MG63 (cell line): ENCODE measurements at regions not wholly inside any gene's neighbourhood (a gene's known extent, or its start where the extent isn't known, plus 50 kb on each side); places are given as distances from the start of the nearest gene placed in this dataset.
"Not testable (repeated sequence)": the region's sequence is repeated elsewhere in the genome, so short reads cannot be mapped to it uniquely, and the experiment has no call there.

ENCODE experiments used
- DNase-seq: peaks from one replicate; pipeline ENCODE4 v3.0.0-alpha.2; 2020
- H3K27me3 ChIP-seq: fragments of 250-450 bp; sonication (Bioruptor Pico); 2 replicates; pipeline ENCODE4 v1.5.1; 2020; ENCODE audit warnings: mild to moderate bottlenecking, moderate library complexity
- H3K36me3 ChIP-seq: fragments of 250-450 bp; sonication (Bioruptor Pico); 2 replicates; pipeline ENCODE4 v1.5.1; 2020; ENCODE audit warnings: mild to moderate bottlenecking, moderate library complexity
- H3K4me3 ChIP-seq: fragments of 250-450 bp; sonication (Bioruptor Pico); 2 replicates; pipeline ENCODE4 v1.5.1; 2020; ENCODE audit warnings: mild to moderate bottlenecking, moderate library complexity
- H3K9me3 ChIP-seq: fragments of 250-450 bp; sonication (Bioruptor Pico); 2 replicates; pipeline ENCODE4 v1.5.1; 2020; ENCODE audit warnings: mild to moderate bottlenecking, moderate library complexity

DNA sequence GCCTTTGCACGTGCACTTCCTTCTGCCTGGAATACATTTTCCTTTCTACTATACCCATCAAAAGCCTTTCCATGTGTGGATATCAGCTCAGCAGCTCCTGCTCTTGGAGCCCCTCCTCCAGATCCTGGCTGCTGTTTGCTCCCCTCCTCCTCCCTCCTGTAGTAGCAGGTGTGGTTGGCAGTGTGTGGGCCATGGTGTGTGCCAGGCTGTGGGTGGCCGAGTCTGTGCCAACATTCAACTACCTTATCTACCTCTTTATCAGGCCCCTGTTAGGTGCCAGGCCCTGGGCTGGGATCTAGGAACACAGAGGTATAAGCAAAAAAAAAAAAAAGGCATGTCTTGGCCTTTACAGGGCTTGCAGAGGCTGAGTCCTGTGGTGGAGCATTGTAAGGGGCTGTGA, 180.6 kb upstream of the JUN start:
- no peaks in the 10 kb centered on the region for H3K9me3 ChIP-seq
- H3K4me3 ChIP-seq = no peak overlapping the region
- no peak for DNase-seq
- no peaks in the 10 kb centered on the region for H3K36me3 ChIP-seq
- no peaks in the 10 kb centered on the region for H3K27me3 ChIP-seq

DNA sequence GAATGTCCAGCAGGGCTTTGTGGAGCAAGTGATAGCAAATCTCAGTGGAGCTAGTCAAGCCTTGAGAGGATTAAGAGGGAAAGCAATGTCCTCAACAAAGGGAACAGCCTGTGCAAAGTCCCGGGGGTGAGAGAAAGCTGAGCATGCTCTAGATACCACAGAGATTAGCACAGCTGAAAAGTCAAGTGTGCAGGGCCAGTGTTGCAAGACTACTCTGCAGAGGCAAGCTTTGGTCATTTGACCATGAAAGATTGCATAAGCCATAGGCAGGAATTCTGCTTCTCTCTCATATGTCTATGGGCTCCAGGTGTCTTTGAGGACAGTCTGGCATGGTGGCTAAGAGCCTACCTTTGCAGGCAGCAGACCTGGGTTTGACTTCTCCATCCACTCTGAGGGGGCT, 181.0 kb upstream of the JUN start:
- no peak for DNase-seq
- Histone ChIP-seq H3K4me3 (no peak overlapping the region), H3K9me3 (no peaks in the 10 kb centered on the region), H3K27me3 (no peaks in the 10 kb centered on the region), H3K36me3 (no peaks in the 10 kb centered on the region)

DNA sequence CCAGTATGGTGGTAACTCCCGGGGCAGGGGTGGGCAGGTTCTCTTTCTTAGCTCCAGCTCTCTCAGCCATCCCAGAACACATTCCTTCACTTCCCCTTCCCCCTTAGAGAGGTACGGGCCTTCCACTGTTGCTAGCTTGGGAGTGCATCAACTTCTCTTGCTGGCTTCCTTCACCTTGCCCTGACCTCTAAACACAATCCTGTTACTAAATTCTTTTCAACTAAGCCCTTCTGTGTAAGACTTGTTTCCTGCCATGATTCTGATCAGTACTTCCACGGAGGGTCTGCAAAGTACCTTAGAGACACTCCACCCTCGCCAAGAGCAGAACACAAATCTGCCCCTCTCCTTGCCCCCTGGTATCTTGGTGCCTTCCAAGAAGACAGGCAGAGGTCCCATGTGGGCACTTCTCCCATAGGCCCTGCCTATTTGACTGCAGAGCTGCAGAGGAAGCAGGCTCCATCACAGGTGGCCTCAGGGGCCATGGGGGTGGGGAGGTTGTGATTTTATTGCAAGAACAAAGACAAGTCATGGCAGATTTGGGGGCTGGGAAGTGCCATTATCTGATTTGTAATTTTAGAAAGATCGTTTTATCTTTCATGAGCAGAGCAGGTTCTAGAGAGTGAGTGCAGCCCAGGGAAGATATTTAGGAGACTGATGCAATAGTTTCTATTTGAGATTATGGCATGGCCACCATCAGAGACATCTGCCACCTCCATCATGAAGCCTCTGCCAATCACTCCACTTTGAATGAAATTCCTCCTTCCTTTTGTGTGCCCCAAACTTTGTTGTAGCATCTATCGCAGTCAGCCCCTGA, 182.5 kb upstream of the JUN start:
- DNase-seq = no peak
- Histone ChIP-seq H3K27me3 (no peaks in the 10 kb centered on the region), H3K9me3 (no peaks in the 10 kb centered on the region), H3K4me3 (no peak overlapping the region), H3K36me3 (no peaks in the 10 kb centered on the region)

DNA sequence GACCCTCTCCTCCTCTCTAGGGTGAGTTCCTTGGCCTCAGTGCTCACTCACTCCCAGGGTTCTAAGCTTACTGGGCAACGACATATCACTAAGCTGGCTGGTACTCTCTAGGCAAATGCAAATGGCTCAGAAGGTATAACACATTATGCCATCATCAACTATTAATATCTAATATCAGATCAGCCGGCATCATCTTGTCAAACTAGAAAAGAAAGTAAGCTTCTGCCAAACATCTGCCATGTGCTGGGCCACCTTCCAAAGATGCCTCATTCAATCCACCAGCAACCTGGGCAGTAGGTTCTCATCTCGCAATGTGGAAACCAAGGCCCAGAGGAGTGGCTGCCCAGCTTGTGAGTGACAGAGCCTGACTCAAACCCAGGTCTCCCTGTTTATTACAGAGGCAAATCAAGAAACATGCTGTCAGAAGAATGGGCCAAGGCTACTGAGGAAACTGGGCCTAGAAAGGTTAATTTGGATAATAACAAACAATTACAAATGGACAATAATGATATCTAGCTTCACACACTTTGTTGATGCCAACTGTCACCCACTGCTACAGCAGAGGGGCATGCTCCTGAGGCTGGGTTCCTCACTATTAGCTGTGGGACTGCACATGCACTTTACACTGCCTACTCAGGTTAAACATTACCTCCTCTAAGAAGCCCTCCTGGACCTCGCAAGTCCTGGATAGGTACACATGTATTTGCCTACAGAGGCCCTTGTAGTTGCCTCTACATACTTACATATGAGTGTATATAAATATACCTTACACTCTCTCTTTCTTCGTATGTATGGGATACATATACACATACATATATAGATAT, 183.3 kb upstream of the JUN start:
- DNase-seq = no peak
- Histone ChIP-seq H3K9me3 (no peaks in the 10 kb centered on the region), H3K4me3 (no peak overlapping the region), H3K27me3 (no peaks in the 10 kb centered on the region), H3K36me3 (no peaks in the 10 kb centered on the region)

DNA sequence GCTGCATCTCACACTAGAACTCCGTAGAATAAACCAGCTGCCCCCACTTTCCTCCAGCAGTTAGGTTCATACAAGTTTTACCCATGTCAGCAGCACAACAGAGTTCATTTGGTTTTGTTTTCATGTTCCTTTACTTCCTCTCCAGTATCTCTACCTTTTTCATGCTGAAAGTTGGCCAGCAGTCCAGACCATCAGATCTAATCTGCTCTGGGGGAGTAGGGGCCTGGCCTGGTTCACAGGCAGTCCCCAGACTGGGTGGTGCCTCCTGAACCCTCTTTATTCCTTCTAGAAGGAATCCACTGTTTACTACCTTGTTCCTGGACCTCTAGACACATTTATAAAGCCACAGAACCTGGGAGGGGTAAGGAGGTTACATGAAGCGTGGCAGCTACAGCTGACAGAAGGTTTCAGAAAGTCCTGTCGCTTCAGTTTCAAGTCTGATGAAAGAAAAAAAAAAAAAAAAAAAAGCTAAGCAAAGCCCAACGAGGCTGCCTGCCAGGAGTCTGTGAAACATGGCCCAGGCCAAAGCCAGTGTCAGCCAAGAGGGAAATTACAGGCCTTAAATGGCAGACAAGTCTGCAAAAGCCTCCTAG, 184.6 kb upstream of the JUN start:
- H3K27me3 ChIP-seq = no peaks in the 10 kb centered on the region
- H3K36me3 ChIP-seq = no peaks in the 10 kb centered on the region
- DNase-seq = peak; percentile 77
- H3K4me3 ChIP-seq = no peak overlapping the region
- H3K9me3 ChIP-seq = no peaks in the 10 kb centered on the region

DNA sequence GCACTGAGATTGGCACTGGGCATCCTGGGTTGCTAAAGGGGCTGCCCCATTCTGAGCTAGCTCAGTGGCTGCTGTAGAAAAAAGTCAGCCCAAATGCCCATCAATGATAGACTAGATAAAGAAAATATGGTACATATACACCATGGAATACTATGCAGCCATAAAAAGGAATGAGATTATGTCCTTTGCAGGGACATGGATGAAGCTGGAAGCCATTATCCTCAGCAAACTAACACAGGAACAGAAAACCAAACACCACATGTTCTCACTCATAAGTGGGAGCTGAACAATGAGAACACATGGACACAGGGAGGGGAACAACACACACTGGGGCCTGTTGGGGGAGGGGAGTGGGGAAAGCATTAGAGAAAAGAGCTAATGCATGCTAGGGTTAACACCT, 185.3 kb upstream of the JUN start:
- H3K27me3 ChIP-seq, H3K36me3 ChIP-seq, H3K9me3 ChIP-seq, H3K4me3 ChIP-seq, DNase-seq: not testable (repeated sequence)

DNA sequence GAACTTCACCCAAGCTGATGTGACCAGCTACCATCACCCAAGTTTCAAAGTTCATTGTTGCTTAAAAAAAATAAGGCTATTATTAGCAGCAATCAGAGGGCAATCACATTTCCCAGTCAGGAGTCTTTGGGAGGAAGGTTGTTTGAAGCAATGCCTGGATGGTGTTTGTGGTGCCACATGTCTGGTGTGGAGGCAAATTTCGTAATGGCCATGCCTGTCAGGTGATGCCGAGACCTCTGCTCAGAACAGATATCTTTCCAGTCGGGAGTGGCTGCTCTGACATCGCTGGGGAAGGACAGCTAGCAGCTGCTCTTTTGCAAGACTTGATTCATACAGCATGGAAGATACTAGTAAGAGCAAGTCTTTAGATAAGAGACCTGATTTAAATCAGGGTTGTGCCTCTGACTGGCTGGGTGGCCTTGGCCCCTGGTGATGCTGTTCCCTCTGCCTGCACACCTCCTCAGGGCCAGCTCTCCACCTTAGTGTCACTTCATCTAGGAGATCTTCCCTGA, 187.8 kb upstream of the JUN start:
- no peak for DNase-seq
- H3K27me3 ChIP-seq = no peaks in the 10 kb centered on the region
- H3K4me3 ChIP-seq = no peak overlapping the region
- H3K36me3 ChIP-seq = no peaks in the 10 kb centered on the region
- H3K9me3 ChIP-seq = no peaks in the 10 kb centered on the region

DNA sequence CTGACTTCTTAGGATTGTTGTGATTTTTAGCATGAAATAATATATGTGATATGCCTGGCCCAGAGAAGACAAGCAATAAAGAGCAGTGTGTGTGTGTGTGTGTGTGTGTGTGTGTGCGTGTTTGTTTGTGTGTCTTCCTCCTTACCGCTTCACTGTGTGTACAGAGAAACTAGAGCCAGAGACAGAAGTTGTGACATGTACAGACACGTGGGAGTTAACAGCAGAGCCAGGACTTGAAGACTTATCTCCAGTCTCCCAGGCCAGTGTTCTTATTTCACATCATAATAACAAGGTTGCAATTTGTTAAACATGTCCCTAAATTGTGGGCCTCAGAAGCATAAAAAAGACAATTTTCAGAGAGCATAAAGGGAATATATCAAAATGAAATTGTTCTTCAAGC, 192.0 kb upstream of the JUN start:
- H3K9me3 ChIP-seq = no peaks in the 10 kb centered on the region
- DNase-seq = no peak
- no peaks in the 10 kb centered on the region for H3K27me3 ChIP-seq
- H3K4me3 ChIP-seq = no peak overlapping the region
- H3K36me3 ChIP-seq = no peaks in the 10 kb centered on the region

DNA sequence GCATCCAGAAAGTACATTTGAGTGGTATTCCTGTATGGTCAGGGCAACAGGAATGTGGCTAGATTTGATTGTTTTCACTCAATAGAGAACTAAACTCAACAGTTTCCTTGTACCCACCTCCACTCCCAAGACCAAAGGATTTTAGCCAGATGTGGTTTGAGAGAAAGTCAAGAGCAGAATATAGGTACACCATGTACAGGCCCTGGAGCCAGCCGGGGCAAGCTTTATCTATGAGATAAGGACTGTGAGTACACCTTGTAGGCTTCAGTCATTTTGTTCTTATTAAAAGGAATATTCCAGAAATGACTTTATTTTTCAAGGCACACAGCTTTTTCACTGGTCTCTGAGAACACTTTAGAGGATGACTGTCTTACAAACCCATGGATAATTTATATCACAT, 192.4 kb upstream of the JUN start:
- H3K36me3 ChIP-seq = no peaks in the 10 kb centered on the region
- no peak for DNase-seq
- no peak overlapping the region for H3K4me3 ChIP-seq
- no peaks in the 10 kb centered on the region for H3K27me3 ChIP-seq
- no peaks in the 10 kb centered on the region for H3K9me3 ChIP-seq

DNA sequence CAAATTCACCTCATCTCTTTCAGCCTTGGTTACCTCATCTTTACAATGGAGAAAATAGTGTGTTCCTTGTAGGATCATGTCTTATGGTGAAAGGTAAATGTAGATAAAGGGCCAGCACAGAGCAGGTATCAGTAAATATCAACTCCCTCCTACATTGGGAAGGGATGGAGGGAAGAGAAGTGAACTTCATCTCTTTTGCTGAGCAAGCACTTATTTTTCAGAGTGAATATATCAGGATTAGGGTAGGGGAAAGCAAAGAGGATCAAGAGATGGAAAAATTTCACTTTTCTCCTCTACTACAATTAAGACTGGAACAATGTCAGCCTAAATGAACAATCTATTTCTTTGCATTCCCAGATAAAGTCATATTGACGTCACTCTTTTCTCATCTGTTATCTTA, 193.8 kb upstream of the JUN start:
- DNase-seq = no peak
- Histone ChIP-seq H3K4me3 (no peak overlapping the region), H3K9me3 (no peaks in the 10 kb centered on the region), H3K27me3 (no peaks in the 10 kb centered on the region), H3K36me3 (no peaks in the 10 kb centered on the region)

DNA sequence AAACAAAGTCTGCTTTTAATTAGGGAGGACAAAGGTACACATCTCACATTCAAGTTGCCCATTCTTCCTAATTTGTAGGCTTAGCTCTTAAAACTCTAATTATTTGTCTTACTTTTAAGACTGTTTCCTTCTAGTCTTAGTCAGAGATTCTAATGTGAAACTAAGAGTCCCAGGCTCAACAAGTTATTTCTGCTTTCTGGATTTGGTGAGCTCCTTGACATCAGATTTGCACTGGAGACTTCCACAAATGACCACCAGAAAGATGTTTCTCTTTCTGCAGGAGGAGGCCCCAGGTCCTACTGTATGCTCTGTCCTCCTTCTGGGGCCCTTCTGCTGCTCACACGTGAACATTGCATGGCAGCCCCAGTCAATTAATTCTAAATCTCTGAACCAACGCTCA, 194.2 kb upstream of the JUN start:
- H3K4me3 ChIP-seq = no peak overlapping the region
- H3K36me3 ChIP-seq = no peaks in the 10 kb centered on the region
- no peaks in the 10 kb centered on the region for H3K27me3 ChIP-seq
- no peak for DNase-seq
- no peaks in the 10 kb centered on the region for H3K9me3 ChIP-seq

DNA sequence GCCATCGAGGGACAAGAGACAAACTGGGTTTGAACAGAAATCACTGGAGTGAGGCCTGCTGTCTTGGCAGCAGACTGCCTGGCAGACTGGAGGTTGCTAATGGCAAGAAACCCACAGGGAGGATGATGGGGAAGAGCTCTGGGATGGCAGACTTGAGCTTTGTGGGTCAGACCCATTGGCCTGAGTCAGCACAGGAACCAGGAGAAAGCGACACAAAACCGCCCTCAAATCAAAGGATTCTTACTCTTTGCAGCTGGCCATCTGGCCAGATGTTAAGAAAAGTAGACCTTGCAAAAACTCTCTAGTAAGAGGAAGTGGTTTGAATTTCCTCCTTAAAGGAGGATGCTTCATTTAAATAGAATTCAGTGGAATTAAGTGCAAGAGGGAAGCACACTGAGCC, 195.2 kb upstream of the JUN start:
- Histone ChIP-seq H3K36me3 (no peaks in the 10 kb centered on the region), H3K27me3 (no peaks in the 10 kb centered on the region), H3K4me3 (no peak overlapping the region), H3K9me3 (no peaks in the 10 kb centered on the region)
- DNase-seq = no peak

DNA sequence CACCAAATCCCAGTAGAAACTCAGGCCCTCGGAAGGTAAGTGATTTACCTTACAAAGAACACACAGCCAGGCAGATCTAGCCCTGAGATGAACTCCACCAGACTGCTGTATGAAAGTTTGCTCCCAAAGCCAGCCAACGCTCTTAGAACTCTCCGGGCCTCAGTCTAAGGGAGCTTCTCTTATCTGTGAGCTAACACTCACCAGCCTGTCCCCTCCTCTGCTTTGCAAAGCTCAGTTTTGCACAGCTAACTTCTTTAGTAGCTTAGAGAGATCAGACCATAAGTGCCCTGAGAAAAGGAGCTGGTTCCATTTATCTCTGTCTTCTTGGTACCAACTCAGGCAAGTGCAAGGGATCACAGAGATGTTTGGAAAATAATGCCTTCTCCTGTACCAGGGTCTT, 195.8 kb upstream of the JUN start:
- no peaks in the 10 kb centered on the region for H3K27me3 ChIP-seq
- no peak for DNase-seq
- no peak overlapping the region for H3K4me3 ChIP-seq
- H3K36me3 ChIP-seq = no peaks in the 10 kb centered on the region
- H3K9me3 ChIP-seq = no peaks in the 10 kb centered on the region

DNA sequence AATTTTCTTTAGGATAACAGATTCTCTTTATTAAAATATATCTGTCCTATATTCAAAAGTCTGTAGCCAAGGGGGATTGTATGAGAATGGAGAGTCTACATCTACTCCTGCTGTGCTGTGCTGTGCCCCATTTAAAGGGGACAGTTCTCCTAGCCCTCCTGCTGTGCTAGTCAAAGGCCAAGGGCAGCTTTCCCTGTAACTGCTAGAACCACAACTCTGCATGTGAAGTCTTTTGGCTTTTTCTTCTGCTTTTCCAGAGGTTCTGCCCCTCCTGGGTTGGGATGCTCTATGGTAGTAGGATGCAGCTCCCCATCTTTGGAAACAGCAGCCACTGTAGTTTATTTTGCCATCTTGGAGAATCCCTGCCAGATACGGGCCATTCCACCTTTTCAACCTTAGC, 197.5 kb upstream of the JUN start:
- DNase-seq = no peak
- H3K9me3 ChIP-seq = no peaks in the 10 kb centered on the region
- no peak overlapping the region for H3K4me3 ChIP-seq
- no peaks in the 10 kb centered on the region for H3K27me3 ChIP-seq
- no peaks in the 10 kb centered on the region for H3K36me3 ChIP-seq

DNA sequence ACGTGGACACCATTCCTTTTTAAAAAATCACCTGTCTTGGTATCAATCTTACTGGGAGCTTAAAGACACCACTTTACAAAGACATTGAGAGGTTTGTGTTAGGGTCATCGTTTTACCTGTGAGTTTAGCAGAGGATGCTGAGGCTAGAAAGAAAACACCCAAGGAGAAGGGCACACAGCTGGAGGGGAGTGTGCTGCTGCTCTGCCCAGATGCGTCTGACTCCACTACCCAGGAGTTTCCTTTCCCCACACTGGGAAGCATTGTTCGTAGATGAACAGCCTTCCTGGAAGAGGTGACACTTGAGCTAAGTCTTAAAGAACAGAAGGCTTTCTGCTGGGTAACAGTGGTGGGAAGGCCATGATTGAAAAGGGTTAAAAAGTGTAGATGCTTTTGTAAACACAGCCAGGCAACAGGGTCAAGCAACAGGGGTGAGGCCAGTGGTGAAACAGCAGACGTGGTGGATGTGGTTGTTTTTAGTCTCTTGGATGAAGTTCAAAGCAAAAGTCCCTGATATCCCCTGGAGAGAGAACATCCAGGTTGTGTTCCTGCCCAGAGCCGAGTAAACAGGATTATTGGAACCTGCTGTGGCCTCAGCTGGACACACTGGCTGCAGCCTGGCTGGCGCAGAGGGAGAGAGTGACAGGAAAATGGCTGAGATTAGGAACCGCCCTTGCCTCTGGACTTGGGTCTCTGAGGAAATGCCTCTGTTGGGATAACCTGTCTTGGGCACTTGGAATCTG, 198.6 kb upstream of the JUN start:
- Histone ChIP-seq H3K4me3 (no peak overlapping the region), H3K27me3 (no peaks in the 10 kb centered on the region), H3K9me3 (no peaks in the 10 kb centered on the region), H3K36me3 (no peaks in the 10 kb centered on the region)
- DNase-seq = no peak

DNA sequence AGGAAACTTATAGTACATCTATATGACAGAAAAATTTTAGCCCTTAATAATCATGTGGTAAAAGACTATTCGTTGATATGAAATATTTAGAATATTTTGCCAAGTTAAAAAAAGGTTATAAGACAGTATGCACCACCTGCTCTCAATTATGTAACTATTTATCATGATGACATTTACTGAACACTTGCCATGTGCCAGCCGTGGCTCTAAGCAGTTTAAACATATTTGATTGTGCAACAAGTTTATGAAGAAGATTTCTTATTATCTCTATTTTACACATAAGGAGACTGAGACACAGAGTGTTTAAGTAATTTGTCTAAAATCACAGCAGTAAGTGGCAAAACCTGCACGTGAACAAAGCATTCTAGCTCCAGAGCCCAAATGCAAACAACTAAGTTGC, 199.3 kb upstream of the JUN start:
- Histone ChIP-seq H3K9me3 (no peaks in the 10 kb centered on the region), H3K36me3 (no peaks in the 10 kb centered on the region)
- no peak for DNase-seq

More for the DNA sequence above, 199.3 kb upstream of the JUN start:
- Histone ChIP-seq H3K4me3 (no peak overlapping the region), H3K27me3 (no peaks in the 10 kb centered on the region)
